ENCODE measurements at regions not wholly inside any gene's neighbourhood (a gene's known extent, or its start where the extent isn't known, plus 50 kb on each side); places are given as distances from the start of the nearest gene placed in this dataset.
A peak's percentile ranks its signal among the peaks of the same experiment; 100 is the strongest.

GRCh38 chr2:18925296-18925695, 335.9 kb upstream of the NT5C1B start:
- DNase-seq, result no peak

- DNase-seq, result no peak
These were observed 335.5 kb upstream of the NT5C1B start for GRCh38 chr2:18924886-18925285.

- DNase-seq, result no peak
These were observed 335.0 kb upstream of the NT5C1B start for GRCh38 chr2:18924386-18924785.

GRCh38 chr2:18922276-18922675, 332.9 kb upstream of the NT5C1B start:
- no peak for DNase-seq

GRCh38 chr2:18918280-18918679, 328.9 kb upstream of the NT5C1B start:
- no peak for DNase-seq

- DNase-seq, result no peak
These were observed 325.9 kb upstream of the NT5C1B start for GRCh38 chr2:18915227-18915626.

GRCh38 chr2:18913512-18913911, 324.1 kb upstream of the NT5C1B start:
- DNase-seq, result no peak

GRCh38 chr2:18912225-18912888, 323.0 kb upstream of the NT5C1B start:
- DNase-seq, result no peak

- DNase-seq, result no peak
These were observed 322.0 kb upstream of the NT5C1B start for GRCh38 chr2:18911416-18911815.

GRCh38 chr2:18910843-18911242, 321.5 kb upstream of the NT5C1B start:
- no peak for DNase-seq

GRCh38 chr2:18907937-18908336, 318.6 kb upstream of the NT5C1B start:
- DNase-seq, result no peak

GRCh38 chr2:18907508-18907907, 318.1 kb upstream of the NT5C1B start:
- DNase-seq, result no peak

- DNase-seq, result no peak
These were observed 314.4 kb upstream of the NT5C1B start for GRCh38 chr2:18903750-18904149.

- DNase-seq, result no peak
These were observed 311.9 kb upstream of the NT5C1B start for GRCh38 chr2:18901242-18901641.

- DNase-seq, result peak; percentile 19
These were observed 311.3 kb upstream of the NT5C1B start for GRCh38 chr2:18900691-18901141.

GRCh38 chr2:18899725-18900124, 310.4 kb upstream of the NT5C1B start:
- no peak for DNase-seq

- DNase-seq, result no peak
These were observed 308.9 kb upstream of the NT5C1B start for GRCh38 chr2:18898271-18898670.

- no peak for DNase-seq
These were observed 306.9 kb upstream of the NT5C1B start for GRCh38 chr2:18896125-18896764.

GRCh38 chr2:18891600-18892345, 302.4 kb upstream of the NT5C1B start:
- no peak for DNase-seq

GRCh38 chr2:18889565-18890332, 300.4 kb upstream of the NT5C1B start:
- peak; percentile 22 for DNase-seq

GRCh38 chr2:18885457-18885856, 296.1 kb upstream of the NT5C1B start:
- DNase-seq, result no peak

GRCh38 chr2:18883616-18884456, 294.5 kb upstream of the NT5C1B start:
- no peak for DNase-seq
